ENCODE measurements at regions not wholly inside any gene's neighbourhood (a gene's known extent, or its start where the extent isn't known, plus 50 kb on each side); places are given as distances from the start of the nearest gene placed in this dataset.

- no peak for TF ChIP-seq POLR2A (IDR thresholded peaks at IDR 0.05)
- no peak for TF ChIP-seq CTCF (IDR thresholded peaks at IDR 0.05)
Measured at GRCh38 chr1:69172003-69173000, 395.4 kb upstream of the LRRC7 start.
